RWPE1 (cell line): ENCODE measurements at regions not wholly inside any gene's neighbourhood (a gene's known extent, or its start where the extent isn't known, plus 50 kb on each side); places are given as distances from the start of the nearest gene placed in this dataset.

Experiments
- CTCF ChIA-PET: fragments of 350-600 bp; sonication (Branson Sonifier 250); formaldehyde crosslinking; extraction: SDS; loops from one replicate; lab custom pipeline; 2021; lab: Yijun Ruan, JAX
- POLR2A ChIA-PET: fragments of 400-600 bp; formaldehyde crosslinking; extraction: SDS; loops from one replicate; lab custom pipeline; 2020; ENCODE audit warnings: antibody characterized with exemption; ENCODE audit not compliant: low non-redundant PET; lab: Yijun Ruan, JAX
- DNase-seq: peaks from one replicate; pipeline ENCODE4 v3.0.0; 2012; ENCODE audit warnings: low spot score
- H3K27ac ChIP-seq: fragments of 450-650 bp; 2 replicates; pipeline ENCODE4 v1.5.1; 2017
- CTCF ChIP-seq: fragments of 450-650 bp; conservative IDR thresholded peaks from 2 replicates; pipeline ENCODE4 v1.5.1; 2017; ENCODE audit warnings: low read depth, mild to moderate bottlenecking

GRCh38 chr7:15005672-15006071, 103.1 kb upstream of the DGKB start:
- DNase-seq = no peak
- no peak for TF ChIP-seq CTCF
- POLR2A ChIA-PET = no interaction called here
- no peak overlapping the region for H3K27ac ChIP-seq
- CTCF ChIA-PET = interaction anchor here (0.7 kb wide), 1 partner anchor 74 kb away, joined by 4 read pairs; no protein-coding TSS in a partner anchor

GRCh38 chr7:15000157-15000556, 97.6 kb upstream of the DGKB start:
- no peak overlapping the region for H3K27ac ChIP-seq
- ChIA-PET POLR2A (no interaction called here), CTCF (no interaction called here)
- no peak for TF ChIP-seq CTCF
- DNase-seq = no peak

- no peak overlapping the region for H3K27ac ChIP-seq
- CTCF ChIA-PET = no interaction called here
- TF ChIP-seq CTCF = no peak
- DNase-seq = no peak
- POLR2A ChIA-PET = no interaction called here
Observed at GRCh38 chr7:14999331-14999730, 96.8 kb upstream of the DGKB start.

- POLR2A ChIA-PET = no interaction called here
- no peak for DNase-seq
- H3K27ac ChIP-seq = no peak overlapping the region
- CTCF ChIA-PET = interaction anchor here (0.6 kb wide), 1 partner anchor 9 kb away, joined by 3 read pairs; no protein-coding TSS in a partner anchor
- TF ChIP-seq CTCF = no peak
Observed at GRCh38 chr7:14995774-14996173, 93.2 kb upstream of the DGKB start.

- no peak for DNase-seq
- ChIA-PET CTCF (no interaction called here), POLR2A (no interaction called here)
- H3K27ac ChIP-seq = no peak overlapping the region
- no peak for TF ChIP-seq CTCF
Observed at GRCh38 chr7:14988941-14989340, 86.4 kb upstream of the DGKB start.

- H3K27ac ChIP-seq = no peak overlapping the region
- POLR2A ChIA-PET = no interaction called here
- CTCF ChIA-PET = interaction anchor here (0.6 kb wide), 1 partner anchor 160 kb away, joined by 6 read pairs; no protein-coding TSS in a partner anchor
- DNase-seq = no peak
- TF ChIP-seq CTCF = no peak
Observed at GRCh38 chr7:14978687-14979086, 76.1 kb upstream of the DGKB start.
